Putamen (tissue), 1 donor: ENCODE measurements at regions not wholly inside any gene's neighbourhood (a gene's known extent, or its start where the extent isn't known, plus 50 kb on each side); places are given as distances from the start of the nearest gene placed in this dataset.
"Not testable (repeated sequence)": the region's sequence is repeated elsewhere in the genome, so short reads cannot be mapped to it uniquely, and the experiment has no call there.

Source experiments
- DNase-seq: peaks from one replicate; pipeline ENCODE4 v3.0.0-alpha.2; 2016; ENCODE audit warnings: low spot score

DNA sequence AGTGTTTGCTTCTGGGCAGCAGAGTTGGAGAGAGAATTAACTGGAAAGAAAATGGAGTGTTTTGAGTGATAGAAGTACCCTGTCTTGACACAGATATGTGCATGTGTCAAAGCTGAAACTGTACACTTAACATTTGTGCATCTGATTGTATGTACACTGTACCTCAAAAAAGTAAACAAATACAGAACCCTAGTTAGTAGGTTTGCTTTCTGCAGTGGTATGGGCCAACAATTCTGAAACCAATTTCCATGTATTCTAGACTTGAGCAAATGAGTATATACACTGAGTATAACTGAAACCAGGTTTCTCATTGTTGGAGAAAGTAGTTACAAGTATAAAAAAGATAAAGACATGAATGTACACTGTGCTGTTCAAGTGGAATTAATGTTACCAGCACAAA lies 52.4 kb downstream of the ELAPOR2 start:
- DNase-seq: no peak

DNA sequence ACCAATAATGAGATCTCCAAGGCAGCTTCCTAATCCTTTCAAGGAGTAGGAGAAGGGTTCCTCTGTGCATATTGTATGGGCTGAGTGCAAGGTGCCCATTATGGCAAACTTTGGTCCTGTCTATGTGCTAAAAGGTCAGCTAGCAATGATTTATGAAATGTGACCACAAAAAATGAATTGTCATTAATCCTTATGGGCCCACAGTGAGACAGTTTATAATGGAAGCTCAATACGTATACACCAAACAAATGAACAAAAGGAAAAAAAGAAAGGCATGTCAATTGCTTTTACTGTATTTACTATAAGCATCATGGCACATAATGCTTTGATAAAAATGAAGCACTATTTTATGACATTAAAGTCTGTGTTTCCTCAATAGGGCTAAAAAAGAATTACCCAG lies 54.5 kb downstream of the ELAPOR2 start:
- no peak for DNase-seq

DNA sequence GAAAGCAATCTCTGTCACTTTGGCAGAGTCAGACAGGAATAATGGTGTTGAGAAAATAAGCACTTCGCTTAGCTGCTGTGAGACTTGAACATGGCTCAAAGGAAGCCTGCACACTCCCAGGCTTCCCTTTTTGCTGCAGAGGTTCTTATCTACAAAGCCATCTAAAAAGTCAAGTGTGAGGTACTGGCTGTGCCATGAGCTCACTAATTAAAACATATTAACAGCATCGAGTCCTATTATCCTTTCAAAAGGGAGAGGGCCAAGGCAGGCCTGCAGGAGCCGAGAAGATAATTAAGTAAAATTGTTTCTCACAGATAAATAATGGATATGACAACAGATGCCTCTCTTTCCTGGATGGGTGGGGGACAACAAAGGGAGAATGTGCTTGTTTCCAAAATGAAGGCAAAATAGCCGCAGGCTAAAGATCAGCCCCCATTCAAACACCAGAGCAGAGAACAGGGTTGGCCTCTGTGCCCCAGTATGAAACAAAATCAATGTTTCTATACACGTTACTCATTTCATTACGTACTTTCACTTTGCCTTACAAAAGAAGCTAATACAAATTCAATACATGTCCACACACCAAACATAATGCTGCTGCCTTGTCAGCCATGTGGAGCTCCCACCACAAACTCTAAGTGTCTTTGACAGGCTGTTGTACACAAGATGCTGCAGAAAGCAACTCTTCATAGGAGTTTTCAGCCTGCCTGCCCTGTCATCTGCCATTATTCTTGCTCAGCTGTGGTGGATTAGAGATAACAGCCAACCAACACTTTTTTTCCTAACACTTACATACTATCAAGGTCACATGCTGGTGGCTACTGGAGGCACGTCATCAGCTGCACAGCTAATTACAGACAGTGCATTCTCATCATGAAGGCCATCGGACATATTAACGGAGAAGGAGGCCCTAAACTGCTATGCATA lies 55.3 kb downstream of the ELAPOR2 start:
- DNase-seq: peak; percentile 31

DNA sequence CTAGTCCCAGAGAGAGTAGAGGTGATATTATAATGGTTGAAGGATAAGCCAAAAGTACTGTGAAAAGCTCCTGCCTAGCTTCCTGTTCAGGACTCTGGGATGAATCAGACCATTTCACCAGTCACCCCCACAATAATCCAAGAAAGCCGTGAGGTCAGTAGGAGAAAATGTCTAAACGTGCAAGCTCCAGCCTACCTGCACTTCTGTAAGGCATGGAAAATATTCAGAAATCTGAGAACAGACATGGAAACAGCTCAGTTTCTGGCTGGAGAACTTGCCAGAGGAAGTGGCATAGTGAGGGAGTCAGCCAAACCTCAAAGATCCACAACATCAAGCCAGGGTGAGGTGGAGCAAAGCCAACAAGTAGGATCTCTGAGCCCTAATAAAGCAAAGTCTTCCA lies 58.2 kb downstream of the ELAPOR2 start:
- no peak for DNase-seq

DNA sequence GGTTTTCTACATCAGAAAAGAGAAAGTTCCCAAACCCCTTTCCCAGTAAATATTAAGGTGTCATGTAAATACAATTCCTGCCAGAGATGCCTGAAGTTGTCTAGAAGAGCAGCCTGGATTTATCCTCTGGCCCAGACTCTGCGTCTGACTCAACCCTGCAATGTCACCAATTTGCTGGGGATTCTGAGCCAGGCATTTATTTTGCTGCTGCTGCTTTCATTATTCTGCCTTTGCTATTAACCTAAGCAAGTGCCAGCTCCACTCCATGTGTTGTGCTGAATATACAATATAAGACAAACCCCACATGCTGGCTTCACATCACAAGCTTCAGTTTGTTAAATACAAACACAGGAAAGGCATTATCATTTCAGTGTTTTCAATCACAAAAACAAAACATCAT lies 59.1 kb downstream of the ELAPOR2 start:
- DNase-seq: no peak

DNA sequence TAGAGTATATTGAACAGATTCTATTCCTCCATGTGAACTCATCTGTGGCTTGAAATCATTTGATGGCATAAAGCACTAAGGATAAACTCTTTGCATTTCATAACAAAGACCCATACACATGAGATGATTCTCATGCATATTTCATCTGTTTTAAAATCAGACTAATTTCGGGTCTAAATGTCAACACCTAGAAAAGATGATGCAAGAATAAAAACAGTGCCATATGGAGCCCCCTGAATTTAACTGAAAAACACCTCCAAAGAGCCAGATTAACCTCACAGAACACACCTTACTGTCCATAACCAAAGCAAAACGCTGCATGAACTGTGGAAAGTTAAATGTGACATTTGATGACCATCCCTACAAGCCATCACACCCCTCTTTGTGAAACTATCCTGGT lies 59.7 kb downstream of the ELAPOR2 start:
- no peak for DNase-seq

DNA sequence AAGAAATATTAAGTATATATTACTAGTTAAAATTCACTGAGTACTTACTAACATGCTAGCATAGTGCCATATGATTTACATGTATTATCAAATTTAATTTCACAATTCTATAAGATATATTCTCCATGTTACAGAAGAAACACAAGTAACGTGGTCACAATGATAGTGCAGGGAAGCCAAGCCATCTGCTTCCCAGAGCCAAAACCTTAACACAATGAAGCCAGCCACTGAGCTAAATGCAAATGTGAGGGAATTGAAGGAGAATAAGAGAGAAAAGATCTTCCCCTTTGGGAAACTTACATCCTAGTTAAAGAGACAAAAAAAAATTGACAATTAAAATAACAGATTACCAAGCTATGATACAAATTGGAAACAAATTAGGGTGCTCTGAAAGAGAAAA lies 63.6 kb downstream of the ELAPOR2 start:
- no peak for DNase-seq

DNA sequence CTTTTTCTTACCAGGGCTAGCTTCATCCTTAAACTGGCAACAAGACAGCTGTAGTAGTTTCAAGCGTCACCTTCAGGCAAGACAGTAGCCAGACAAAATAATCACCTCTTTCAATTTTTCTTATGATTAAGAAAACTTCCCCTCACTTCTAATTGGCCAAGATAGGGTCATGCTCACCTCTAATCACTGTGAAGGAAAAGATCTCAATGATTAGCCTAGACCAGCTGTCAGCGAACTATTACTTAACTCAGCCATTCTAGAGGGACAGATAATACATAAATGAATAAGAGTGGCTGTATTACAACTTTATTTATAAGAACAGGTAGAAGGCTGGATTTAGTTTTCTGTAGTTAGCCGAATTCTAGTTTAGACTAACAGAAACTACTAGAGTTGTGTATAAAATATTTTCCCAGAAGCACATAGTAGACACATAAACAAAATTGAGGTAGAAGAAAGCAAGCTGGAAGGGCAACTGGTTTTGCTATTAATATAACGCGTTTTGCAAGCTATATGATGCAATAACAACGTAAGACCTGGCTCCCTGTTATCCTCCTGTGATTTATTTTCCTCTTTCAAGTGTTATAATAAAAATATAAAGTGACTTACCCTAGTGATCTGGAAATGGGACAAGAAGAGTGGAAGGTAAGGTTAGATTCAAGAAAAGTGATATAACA lies 64.3 kb downstream of the ELAPOR2 start:
- no peak for DNase-seq

DNA sequence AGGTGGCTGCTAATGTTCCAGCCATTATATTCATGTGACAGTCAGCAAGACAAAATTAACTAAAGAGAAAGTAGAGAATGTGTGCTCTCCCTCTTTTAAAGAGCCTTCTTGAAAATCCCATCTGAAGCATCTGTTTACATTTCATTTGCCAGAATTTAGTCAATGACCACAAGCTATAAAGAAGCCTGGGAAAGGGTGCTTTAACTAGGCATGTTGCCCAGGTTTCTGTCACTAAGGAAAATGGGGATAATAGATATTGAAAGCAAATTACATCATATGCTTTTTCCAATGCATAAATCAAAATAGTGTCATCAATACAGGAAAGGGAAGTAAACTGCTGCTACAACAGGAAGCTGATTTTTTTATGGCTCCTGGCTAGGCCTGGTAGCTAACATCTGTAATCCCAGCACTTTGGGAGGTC lies 67.7 kb downstream of the ELAPOR2 start:
- DNase-seq: no peak

DNA sequence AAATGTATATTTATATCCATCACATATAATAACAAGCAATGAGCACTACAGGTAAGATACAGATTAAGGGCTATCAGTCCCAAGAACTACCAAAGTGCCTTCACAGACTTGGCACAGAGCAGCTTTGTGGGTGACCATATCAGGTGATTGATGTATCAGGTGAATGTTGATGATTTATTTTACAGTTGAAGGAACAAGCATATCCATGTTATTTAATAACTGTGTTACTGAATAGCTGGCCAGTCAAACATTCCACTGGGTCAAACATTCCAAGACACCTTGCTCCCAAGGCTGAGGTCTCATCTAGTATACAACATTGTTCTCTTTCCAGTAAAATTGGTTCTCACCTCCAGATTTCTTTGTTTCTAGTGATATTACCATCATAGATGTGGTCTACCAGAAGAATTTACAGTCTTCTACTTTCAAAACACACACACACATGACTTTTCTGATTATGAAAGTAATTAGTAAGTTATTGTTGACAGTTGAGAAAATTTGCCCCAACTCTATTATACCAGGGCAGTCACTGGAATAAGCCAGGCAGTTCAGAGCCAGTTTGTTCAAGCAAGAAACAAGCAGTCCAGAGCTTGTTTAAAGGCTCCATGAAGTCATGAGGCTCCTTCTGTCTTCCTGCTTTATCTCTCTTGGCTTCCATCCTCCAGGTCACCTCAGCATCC lies 68.2 kb downstream of the ELAPOR2 start:
- DNase-seq: no peak

DNA sequence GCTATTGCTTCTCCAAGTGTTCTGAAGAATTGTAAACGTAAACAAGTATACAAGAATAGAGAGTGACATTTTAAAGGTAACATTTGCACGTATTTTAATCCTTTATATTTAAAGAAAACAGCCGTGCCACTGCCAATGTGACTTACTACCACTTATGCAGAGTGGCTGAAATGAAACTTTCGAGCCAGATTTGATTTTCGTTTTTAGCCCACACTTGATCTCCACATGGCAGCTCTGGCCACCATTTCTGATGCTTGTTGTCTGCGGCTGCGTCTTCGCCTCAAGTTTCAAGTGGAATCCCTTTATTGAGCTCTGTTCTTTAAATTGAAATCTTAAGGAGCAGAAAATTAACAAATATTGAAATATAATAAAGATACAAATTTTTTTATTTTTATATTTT lies 70.0 kb downstream of the ELAPOR2 start:
- DNase-seq: no peak

DNA sequence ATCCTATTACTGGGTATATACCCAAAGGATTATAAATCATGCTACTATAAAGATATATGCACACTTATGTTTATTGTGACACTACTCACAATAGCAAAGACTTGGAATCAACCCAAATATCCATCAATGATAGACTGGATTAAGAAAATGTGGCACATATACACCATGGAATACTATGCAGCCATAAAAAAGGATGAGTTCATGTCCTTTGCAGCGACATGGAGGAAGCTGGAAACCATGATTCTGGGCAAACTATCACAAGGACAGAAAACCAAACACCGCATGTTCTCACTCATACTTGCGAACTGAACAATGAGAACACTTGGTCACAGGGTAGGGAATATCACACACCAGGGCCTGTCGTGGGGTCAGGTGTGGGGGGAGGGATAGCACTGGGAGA lies 71.6 kb downstream of the ELAPOR2 start:
- not testable (repeated sequence) for DNase-seq

DNA sequence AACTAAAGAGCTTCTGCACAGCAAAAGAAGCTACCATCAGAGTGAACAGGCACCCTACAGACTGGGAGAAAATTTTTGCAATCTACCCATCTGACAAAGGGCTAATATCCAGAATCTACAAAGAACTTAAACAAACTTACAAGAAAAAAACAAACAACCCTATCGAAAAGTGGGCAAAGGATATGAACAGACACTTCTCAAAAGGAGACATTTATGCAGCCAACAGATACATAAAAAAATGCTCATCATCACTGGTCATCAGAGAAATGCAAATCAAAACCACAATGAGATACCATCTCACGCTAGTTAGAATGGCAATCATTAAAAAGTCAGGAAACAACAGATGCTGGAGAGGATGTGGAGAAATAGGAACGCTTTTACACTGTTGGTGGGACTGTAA lies 72.1 kb downstream of the ELAPOR2 start:
- DNase-seq: not testable (repeated sequence)

DNA sequence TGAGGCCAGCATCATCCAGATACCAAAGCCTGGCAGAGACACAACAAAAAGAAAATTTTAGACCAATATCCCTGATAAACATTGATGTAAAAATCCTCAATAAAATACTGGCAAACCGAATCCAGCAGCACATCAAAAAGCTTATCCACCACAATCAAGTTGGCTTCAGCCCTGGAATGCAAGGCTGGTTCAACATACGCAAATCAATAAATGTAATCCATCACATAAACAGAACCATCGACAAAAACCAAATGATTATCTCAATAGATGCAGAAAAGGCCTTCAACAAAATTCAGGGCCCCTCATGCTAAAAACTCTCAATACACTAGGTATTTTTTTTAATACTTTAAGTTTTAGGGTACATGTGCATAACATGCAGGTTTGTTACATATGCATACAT lies 74.1 kb downstream of the ELAPOR2 start:
- not testable (repeated sequence) for DNase-seq

DNA sequence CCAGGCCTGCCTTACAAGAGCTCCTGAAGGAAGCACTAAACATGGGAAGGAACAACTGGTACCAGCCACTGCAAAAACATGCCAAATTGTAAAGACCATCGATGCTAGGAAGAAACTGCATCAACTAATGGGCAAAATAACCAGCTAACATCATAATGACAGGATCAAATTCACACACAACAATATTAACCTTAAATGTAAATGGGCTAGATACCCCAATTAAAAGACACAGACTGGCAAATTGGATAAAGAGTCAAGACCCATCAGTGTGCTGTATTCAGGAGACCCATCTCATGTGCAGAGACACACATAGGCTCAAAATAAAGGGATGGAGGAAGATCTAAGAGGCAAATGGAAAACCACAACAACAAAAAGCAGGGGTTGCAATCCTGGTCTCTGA lies 75.8 kb downstream of the ELAPOR2 start:
- DNase-seq: not testable (repeated sequence)

DNA sequence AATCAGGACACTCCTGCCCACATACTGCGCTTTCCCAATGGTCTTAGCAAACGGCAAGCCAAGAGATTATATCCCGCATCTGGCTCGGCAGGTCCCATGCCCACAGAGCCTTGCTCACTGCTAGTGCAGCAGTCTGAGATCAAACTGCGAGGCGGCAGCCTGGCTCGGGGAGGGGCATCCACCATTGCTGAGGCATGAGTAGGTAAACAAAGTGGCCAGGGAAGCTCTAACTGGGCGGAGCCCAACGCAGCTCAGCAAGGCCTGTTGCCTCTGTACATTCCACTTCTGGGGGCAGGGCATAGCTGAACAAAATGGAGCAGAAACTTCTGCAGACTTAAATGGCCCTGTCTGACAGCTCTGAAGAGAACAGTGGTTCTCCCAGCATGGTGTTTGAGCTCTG lies 77.5 kb downstream of the ELAPOR2 start:
- not testable (repeated sequence) for DNase-seq

DNA sequence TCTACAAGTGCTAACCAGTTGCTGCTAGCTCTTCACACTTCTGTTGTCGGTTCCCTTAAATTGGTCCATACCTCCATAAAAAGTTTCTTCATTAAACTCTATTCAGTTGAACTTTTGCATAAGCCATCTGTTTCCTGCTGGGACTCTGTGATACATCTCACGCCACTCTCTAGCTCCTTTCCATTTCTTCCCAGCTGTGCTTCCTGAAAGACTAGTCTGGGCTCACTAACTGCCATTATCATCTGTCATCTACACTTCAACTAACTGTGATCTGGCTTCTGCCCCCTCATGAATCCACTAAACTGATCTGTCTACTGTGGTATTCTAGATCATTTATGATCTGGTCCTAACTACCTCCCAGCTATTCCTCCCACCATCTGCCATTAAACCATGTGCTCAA lies 78.3 kb downstream of the ELAPOR2 start:
- DNase-seq: no peak

DNA sequence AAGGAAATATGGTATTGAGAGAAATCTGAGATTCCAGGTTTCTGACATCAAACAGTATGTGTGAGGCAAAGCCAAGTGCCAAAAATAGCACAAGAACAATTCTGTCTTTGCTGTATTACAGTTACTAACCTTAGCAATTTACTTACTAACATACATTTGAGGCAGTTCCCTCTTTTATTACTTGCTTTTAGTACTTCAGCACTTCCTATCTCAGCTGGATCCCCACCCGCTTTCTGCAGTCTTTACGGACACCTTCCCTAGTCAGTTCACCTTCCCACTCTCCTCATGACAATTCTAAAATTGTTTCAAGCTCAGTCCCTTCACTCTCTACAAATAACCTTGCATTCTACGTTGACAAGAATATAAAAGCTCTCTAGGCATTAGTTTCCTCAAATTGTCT lies 79.2 kb downstream of the ELAPOR2 start:
- no peak for DNase-seq

DNA sequence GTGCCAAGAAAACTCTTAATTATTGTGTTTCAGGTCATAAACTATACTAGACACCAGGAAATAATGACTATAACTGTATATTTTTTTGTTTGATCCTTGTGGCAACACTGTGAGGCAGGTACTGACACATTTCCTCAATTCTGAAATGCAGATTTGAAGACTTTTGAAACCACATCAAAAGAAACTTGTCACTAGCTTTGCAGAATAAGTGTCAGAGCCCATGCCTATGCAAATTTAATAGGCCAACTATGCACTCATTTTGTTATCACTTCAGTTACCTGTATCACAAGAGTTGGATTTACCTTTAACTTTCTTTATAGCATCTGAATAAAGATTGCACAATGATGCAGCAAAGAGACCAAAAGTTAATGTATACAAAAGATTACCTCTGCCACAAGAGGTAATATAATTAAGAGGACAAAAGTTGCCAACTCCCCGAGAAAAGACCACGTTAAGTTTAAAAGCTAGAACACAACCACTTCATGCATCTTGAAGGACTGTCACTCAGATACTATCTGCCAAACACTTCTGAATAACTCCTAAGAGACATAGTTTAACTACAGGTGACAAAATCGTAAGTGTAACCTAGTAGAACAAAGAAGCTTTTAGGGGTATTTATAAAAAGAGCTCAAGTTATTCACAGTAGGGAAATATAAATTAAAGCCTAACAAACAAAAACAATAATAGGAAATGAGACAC lies 80.5 kb downstream of the ELAPOR2 start:
- DNase-seq: no peak

DNA sequence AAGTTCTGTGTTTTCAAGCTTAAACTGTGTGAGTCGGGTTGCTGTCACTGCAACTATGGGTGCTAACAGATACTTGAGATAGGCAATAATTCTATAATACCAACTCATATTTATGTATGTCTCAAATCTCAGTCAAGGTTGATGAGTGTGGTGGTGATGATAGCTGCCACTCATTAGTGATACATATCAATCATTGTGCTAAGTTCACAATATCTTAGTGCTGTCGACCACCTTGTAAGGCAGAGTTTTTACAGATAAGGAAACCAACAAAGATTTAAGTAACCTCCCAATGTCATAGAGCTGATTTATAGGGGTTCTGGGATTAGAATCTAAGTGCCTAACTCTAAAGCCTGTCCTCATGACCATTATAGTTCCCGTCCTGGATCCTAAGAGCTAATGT lies 82.5 kb downstream of the ELAPOR2 start:
- DNase-seq: no peak

DNA sequence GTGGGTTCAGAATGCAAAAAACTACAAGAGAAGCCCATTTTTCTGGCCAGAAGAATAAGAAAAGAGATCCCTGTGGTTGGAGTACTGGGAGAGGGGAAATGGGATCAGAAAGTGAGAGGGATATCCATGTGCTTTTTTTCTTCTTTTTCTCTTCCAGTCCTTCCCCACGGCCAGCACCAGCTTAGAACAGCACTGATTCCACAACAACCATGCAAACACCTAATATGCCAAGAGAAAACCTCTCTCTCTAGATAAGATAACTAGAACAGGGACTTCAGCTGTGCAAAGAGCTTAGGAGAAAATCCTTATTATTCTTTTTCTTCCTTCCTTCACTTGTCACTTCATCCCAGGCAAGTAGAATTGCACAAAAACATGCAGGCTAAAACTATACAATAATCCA lies 83.5 kb downstream of the ELAPOR2 start:
- DNase-seq: no peak

DNA sequence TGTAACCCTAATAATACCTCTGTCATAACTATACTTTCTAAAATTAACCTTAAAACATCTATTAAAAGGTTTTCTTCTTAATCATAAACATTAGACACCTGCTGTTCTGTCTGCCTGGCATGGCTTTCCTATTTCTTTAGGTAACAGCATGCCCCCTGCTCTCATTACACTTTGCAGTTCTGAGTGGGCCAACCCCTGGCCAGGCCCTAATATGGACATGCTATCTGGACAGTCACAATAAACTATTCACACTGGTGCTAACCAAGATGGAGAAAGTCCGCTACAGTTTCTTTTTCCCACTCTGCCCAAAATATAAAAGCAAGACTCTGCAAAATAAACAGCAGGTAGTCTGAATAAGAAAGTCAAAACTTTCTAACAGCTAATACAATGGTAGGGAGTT lies 84.0 kb downstream of the ELAPOR2 start:
- DNase-seq: no peak
